ENCODE measurements at regions not wholly inside any gene's neighbourhood (a gene's known extent, or its start where the extent isn't known, plus 50 kb on each side); places are given as distances from the start of the nearest gene placed in this dataset.

DNA sequence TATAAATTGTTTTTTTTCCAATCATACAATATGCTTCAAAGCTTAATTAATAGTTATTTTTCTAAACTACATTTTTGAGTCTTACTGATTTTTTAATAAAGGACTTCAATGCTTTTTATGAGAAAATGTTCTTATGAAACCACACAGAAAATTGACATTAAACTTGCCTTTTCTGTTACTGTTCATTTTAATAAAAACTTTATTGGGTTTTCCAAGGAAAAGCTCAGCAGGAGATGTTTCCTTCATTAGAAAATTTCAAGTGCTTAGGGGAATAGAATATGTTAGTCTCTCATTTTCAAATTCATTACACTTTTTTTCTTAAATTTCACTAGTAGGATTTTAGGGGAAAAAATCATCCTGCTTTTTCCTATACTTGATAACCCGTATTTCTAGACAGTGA is 711.4 kb downstream of the DIPK2A start:
- Histone ChIP-seq H3K9ac (ENCODE audit: low read depth in 1 of 2, low read length in 2 of 2) (no peak overlapping the region), H3K36me3 (ENCODE audit: control insufficient read depth in 4 of 4, insufficient read depth in 3 of 4, low read depth in 1 of 4, low read length in 3 of 4) (no peaks in the 10 kb centered on the region), H3K9me3 (ENCODE audit: control insufficient read depth in 4 of 4, low read length in 3 of 4) (no peaks in the 10 kb centered on the region), H3K4me1 (ENCODE audit: control insufficient read depth in 4 of 4, insufficient read depth in 4 of 4, low read length in 3 of 4) (no peaks in the 10 kb centered on the region), H3K27me3 (ENCODE audit: control insufficient read depth in 4 of 4, insufficient read depth in 4 of 4, low read length in 3 of 4) (no peaks in the 10 kb centered on the region), H3K27ac (ENCODE audit: low read depth in 1 of 2, low read length in 2 of 2) (no peak overlapping the region), H3K4me3 (ENCODE audit: low read depth in 1 of 3, low read length in 3 of 3) (no peak overlapping the region)
- TF ChIP-seq NR2F2 (IDR thresholded peaks at IDR 0.05) (no peak), HNF4G (IDR thresholded peaks at IDR 0.05) (no peak), GABPA (IDR thresholded peaks at IDR 0.05 in 1 of 2, conservative IDR thresholded peaks at IDR 0.05 in 1 of 2) (no peak), SP1 (IDR thresholded peaks at IDR 0.05) (no peak), TAF1 (conservative IDR thresholded peaks at IDR 0.05) (no peak), FOXA1 (IDR thresholded peaks at IDR 0.05) (no peak)
- TF ChIP-seq, protein P1, sequence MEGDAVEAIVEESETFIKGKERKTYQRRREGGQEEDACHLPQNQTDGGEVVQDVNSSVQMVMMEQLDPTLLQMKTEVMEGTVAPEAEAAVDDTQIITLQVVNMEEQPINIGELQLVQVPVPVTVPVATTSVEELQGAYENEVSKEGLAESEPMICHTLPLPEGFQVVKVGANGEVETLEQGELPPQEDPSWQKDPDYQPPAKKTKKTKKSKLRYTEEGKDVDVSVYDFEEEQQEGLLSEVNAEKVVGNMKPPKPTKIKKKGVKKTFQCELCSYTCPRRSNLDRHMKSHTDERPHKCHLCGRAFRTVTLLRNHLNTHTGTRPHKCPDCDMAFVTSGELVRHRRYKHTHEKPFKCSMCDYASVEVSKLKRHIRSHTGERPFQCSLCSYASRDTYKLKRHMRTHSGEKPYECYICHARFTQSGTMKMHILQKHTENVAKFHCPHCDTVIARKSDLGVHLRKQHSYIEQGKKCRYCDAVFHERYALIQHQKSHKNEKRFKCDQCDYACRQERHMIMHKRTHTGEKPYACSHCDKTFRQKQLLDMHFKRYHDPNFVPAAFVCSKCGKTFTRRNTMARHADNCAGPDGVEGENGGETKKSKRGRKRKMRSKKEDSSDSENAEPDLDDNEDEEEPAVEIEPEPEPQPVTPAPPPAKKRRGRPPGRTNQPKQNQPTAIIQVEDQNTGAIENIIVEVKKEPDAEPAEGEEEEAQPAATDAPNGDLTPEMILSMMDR (IDR thresholded peaks at IDR 0.05; ENCODE audit: low read depth, low read length, missing input control), result no peak
- DNase-seq (ENCODE audit: low spot score), result no peak
- WGBS, result 95% methylated on average over 1 of the region's 1 CpG

DNA sequence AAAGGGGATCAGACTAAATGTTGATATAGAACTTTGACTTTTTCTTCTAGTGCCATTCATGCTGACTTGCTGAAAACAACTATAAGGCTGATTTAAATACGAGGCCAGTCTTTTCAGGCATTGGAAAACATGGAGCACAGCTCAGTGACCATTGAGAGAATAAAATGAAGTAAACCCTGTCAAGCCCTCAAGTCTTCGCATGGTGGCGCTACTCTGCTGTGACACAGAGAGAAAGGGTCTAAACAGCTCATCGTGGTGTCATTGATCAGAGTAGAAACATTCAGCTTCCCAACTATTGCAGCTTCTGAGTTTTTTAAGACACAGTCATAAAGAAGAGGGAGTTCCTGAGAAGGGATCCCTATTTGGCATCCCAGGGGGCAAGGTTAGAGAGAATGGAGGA is 716.2 kb downstream of the DIPK2A start:
- H3K4me1 ChIP-seq (ENCODE audit: control insufficient read depth in 4 of 4, insufficient read depth in 4 of 4, low read length in 3 of 4), result no peaks in the 10 kb centered on the region
- no peak overlapping the region for H3K4me3 ChIP-seq (ENCODE audit: low read depth in 1 of 3, low read length in 3 of 3)
- H3K27ac ChIP-seq (ENCODE audit: low read depth in 1 of 2, low read length in 2 of 2), result no peak overlapping the region
- no peak for TF ChIP-seq TAF1 (conservative IDR thresholded peaks at IDR 0.05)
- TF ChIP-seq, protein P2, sequence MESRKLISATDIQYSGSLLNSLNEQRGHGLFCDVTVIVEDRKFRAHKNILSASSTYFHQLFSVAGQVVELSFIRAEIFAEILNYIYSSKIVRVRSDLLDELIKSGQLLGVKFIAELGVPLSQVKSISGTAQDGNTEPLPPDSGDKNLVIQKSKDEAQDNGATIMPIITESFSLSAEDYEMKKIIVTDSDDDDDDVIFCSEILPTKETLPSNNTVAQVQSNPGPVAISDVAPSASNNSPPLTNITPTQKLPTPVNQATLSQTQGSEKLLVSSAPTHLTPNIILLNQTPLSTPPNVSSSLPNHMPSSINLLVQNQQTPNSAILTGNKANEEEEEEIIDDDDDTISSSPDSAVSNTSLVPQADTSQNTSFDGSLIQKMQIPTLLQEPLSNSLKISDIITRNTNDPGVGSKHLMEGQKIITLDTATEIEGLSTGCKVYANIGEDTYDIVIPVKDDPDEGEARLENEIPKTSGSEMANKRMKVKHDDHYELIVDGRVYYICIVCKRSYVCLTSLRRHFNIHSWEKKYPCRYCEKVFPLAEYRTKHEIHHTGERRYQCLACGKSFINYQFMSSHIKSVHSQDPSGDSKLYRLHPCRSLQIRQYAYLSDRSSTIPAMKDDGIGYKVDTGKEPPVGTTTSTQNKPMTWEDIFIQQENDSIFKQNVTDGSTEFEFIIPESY (IDR thresholded peaks at IDR 0.05), result no peak
- TF ChIP-seq, protein P3, sequence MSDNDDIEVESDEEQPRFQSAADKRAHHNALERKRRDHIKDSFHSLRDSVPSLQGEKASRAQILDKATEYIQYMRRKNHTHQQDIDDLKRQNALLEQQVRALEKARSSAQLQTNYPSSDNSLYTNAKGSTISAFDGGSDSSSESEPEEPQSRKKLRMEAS (IDR thresholded peaks at IDR 0.05), result no peak
- no peak for TF ChIP-seq RAD21 (IDR thresholded peaks at IDR 0.05)
- TF ChIP-seq RXRA (IDR thresholded peaks at IDR 0.05), result no peak
- TF ChIP-seq, protein P4, sequence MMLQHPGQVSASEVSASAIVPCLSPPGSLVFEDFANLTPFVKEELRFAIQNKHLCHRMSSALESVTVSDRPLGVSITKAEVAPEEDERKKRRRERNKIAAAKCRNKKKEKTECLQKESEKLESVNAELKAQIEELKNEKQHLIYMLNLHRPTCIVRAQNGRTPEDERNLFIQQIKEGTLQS (IDR thresholded peaks at IDR 0.05), result no peak
- TF ChIP-seq, protein P1 (IDR thresholded peaks at IDR 0.05; ENCODE audit: low read depth, low read length, missing input control), result no peak
- no peak for TF ChIP-seq JUND (IDR thresholded peaks at IDR 0.05)
- no peak for TF ChIP-seq EGR1 (IDR thresholded peaks at IDR 0.05; ENCODE audit: low read depth in 2 of 2)
- no peak for TF ChIP-seq FOXA1 (IDR thresholded peaks at IDR 0.05)
- no peak for TF ChIP-seq HNF4A (conservative IDR thresholded peaks at IDR 0.05)
- no peak for TF ChIP-seq HNF4G (IDR thresholded peaks at IDR 0.05)
- TF ChIP-seq, protein P5, sequence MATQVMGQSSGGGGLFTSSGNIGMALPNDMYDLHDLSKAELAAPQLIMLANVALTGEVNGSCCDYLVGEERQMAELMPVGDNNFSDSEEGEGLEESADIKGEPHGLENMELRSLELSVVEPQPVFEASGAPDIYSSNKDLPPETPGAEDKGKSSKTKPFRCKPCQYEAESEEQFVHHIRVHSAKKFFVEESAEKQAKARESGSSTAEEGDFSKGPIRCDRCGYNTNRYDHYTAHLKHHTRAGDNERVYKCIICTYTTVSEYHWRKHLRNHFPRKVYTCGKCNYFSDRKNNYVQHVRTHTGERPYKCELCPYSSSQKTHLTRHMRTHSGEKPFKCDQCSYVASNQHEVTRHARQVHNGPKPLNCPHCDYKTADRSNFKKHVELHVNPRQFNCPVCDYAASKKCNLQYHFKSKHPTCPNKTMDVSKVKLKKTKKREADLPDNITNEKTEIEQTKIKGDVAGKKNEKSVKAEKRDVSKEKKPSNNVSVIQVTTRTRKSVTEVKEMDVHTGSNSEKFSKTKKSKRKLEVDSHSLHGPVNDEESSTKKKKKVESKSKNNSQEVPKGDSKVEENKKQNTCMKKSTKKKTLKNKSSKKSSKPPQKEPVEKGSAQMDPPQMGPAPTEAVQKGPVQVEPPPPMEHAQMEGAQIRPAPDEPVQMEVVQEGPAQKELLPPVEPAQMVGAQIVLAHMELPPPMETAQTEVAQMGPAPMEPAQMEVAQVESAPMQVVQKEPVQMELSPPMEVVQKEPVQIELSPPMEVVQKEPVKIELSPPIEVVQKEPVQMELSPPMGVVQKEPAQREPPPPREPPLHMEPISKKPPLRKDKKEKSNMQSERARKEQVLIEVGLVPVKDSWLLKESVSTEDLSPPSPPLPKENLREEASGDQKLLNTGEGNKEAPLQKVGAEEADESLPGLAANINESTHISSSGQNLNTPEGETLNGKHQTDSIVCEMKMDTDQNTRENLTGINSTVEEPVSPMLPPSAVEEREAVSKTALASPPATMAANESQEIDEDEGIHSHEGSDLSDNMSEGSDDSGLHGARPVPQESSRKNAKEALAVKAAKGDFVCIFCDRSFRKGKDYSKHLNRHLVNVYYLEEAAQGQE (IDR thresholded peaks at IDR 0.05), result no peak
- TF ChIP-seq SP1 (IDR thresholded peaks at IDR 0.05), result no peak
- TF ChIP-seq FOXA2 (IDR thresholded peaks at IDR 0.05), result no peak
- no peak for TF ChIP-seq GABPA (IDR thresholded peaks at IDR 0.05 in 1 of 2, conservative IDR thresholded peaks at IDR 0.05 in 1 of 2)
- no peak for TF ChIP-seq NR2F2 (IDR thresholded peaks at IDR 0.05)
- no peak for TF ChIP-seq YY1 (IDR thresholded peaks at IDR 0.05)
- no peak for DNase-seq (ENCODE audit: low spot score)
- no peaks in the 10 kb centered on the region for H3K27me3 ChIP-seq (ENCODE audit: control insufficient read depth in 4 of 4, insufficient read depth in 4 of 4, low read length in 3 of 4)
- 75% methylated on average over 4 of the region's 4 CpGs for WGBS
- H3K9me3 ChIP-seq (ENCODE audit: control insufficient read depth in 4 of 4, low read length in 3 of 4), result no peaks in the 10 kb centered on the region
- no peaks in the 10 kb centered on the region for H3K36me3 ChIP-seq (ENCODE audit: control insufficient read depth in 4 of 4, insufficient read depth in 3 of 4, low read depth in 1 of 4, low read length in 3 of 4)
- no peak overlapping the region for H3K9ac ChIP-seq (ENCODE audit: low read depth in 1 of 2, low read length in 2 of 2)
